VCaP (cell line): ENCODE measurements at regions not wholly inside any gene's neighbourhood (a gene's known extent, or its start where the extent isn't known, plus 50 kb on each side); places are given as distances from the start of the nearest gene placed in this dataset.

Experiments used
- H3K27ac ChIP-seq: fragments of 450-650 bp; 2 replicates; pipeline ENCODE4 v1.5.1; 2017
- TF ChIP-seq, protein P1 (sequence below): fragments of 450-650 bp; conservative IDR thresholded peaks from 2 replicates; pipeline ENCODE4 v1.5.1; 2017; ENCODE audit warnings: mild to moderate bottlenecking, moderate library complexity

DNA sequence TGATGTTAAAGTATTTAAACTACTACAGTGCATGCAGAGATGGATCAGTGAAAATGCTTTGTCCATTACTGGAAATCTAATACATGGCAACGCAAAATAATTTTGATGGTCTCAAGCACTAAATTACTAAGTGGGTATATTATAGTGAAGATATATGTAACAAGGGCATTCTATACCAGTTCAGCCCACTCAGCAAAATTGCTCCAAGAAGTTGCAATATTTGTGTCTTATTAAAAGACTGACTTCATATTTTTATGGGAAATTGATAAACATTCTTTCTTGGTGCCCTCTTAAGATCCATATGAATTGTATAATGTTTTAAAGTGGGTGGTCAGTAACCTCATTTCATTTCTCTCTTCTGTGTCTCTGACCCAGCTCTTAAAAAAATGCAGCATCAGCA lies 343.1 kb upstream of the MEX3C start:
- no peak overlapping the region for H3K27ac ChIP-seq
- TF ChIP-seq, protein P1, sequence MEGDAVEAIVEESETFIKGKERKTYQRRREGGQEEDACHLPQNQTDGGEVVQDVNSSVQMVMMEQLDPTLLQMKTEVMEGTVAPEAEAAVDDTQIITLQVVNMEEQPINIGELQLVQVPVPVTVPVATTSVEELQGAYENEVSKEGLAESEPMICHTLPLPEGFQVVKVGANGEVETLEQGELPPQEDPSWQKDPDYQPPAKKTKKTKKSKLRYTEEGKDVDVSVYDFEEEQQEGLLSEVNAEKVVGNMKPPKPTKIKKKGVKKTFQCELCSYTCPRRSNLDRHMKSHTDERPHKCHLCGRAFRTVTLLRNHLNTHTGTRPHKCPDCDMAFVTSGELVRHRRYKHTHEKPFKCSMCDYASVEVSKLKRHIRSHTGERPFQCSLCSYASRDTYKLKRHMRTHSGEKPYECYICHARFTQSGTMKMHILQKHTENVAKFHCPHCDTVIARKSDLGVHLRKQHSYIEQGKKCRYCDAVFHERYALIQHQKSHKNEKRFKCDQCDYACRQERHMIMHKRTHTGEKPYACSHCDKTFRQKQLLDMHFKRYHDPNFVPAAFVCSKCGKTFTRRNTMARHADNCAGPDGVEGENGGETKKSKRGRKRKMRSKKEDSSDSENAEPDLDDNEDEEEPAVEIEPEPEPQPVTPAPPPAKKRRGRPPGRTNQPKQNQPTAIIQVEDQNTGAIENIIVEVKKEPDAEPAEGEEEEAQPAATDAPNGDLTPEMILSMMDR: no peak

DNA sequence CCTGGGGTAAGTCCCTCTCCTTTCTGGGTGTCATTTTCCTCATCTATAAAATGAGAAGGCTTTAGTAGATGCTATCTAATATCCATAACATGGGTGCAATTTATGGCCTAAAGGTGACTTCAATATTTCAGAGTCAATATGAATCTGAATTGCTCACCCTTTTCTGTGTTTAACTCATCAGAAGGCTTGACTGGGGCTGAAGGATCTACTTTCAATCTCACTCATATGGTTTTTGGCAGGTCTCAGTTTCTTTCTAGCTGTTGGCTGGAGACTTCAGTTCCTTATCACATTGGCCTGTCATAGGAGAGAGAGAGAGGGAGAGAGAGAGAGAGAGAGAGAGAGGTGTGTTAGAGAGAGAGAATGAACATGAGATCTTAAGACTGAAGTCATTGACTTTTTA lies 343.7 kb upstream of the MEX3C start:
- TF ChIP-seq, protein P1: no peak
- H3K27ac ChIP-seq: no peak overlapping the region

DNA sequence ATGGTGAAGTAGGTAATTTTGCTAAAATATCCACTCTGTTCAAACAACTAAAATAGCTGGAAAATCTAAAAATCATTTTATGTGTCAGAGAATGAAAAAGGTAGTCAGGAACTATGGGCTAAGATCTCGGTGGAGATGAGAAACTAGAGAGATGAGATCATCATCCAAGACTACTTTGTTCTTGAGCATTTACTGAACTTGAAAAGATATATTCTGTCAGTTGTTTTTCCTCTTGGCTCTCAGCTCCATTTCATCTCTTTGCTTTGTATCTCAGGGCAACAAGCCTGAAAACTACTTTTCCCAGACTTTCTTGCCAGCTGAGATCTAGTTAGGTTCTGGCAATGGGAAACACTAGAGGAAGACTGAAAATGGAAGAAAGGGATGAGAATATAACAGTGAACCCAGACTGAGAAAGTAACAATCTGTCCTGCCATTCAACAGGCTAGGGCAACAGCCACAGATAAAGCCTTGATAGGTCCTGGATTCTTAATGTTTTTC lies 346.2 kb upstream of the MEX3C start:
- H3K27ac ChIP-seq: no peak overlapping the region
- TF ChIP-seq, protein P1: no peak

DNA sequence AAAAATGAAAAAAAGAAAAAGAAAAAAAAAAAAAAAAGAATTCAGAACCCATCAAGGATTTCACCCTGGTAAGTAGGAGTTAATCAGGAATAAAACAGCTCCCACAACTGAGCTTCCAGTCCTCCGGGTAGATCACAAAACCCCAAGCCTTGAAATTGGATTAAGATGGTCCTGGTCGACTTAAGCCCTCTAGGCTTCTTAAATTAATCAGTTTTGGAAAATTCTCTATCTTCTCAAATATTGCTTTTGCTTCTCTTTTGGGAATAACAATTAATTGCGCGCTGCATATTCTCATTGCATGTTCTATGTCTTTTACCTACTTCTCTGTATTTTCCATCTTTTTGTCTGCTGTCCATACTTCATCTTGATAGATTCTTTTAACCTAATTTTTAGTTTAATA lies 348.0 kb upstream of the MEX3C start:
- H3K27ac ChIP-seq: no peak overlapping the region
- TF ChIP-seq, protein P1: no peak

DNA sequence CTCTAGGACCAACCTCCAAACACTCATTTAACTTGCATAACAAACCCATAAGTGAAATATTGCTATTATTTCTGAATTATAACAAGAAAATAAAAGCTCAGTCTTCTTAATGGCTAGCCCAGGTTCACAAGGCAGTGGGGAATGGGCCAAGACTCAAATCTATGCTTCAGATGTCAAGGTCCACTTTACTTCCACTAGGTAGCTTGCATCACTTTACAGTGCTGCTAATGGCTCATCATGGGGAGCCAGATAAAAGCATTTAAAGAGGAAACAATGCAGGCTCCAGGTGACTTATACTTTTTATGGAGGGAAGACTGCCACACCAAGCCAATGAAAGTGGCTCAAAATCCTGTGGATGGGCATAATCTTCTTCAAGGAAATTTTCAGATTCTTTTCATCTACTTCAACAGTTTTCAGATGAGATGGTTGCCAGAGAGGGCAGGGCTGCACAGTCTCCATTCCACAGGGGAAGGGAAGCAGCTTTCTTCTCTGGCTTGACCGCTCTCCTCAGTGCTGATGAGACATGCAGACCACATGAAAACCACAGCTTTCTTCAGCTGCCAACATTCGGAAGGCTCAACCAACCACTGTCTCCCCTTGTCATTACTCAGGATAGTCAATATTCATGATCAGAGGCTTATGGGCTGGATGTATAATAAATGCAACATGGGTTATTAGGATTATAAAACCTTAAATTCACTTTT lies 361.9 kb upstream of the MEX3C start:
- TF ChIP-seq, protein P1: no peak
- H3K27ac ChIP-seq: no peak overlapping the region

DNA sequence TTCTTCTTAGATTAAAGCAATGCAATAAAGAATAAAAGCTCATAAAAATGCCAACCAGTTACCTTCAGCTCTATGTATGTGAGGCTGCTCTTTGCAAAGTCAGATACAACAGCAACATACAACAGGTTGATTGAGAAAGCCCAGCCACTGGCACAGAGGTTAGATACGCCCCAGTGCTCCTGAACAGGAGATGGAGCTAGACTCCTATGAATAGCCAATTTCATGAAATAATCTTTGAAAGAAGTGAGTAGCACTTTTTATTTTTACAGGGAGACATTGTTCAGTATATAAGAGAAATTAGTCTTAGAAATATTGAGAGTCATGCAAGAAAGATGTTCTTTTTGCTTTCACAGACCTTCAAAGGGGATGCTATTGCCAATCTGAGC lies 362.4 kb upstream of the MEX3C start:
- TF ChIP-seq, protein P1: no peak; the same call in 1 of the 2 replicates
- no peak overlapping the region for H3K27ac ChIP-seq

DNA sequence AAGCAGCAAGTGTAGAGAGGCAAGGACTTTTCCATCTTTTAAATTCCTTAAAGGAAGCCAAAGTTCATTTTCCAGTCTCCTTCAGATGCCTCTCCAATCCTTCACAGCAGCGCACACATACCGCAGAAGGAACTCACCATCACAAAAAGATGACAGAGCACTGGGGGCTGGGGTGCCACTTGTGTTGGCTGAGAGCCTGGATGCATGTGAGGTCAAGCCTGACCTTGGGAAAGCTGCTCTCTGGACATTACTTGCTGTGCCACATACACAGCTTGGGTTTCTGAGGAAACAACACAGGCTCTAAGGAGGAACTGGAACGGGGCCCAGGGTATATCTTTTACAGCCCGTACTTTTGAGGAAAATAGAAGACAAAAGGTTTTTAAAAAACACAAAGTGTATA lies 364.3 kb upstream of the MEX3C start:
- H3K27ac ChIP-seq: no peak overlapping the region
- TF ChIP-seq, protein P1: no peak
